ENCODE measurements at regions not wholly inside any gene's neighbourhood (a gene's known extent, or its start where the extent isn't known, plus 50 kb on each side); places are given as distances from the start of the nearest gene placed in this dataset.
"Not testable (repeated sequence)": the region's sequence is repeated elsewhere in the genome, so short reads cannot be mapped to it uniquely, and the experiment has no call there.

DNA sequence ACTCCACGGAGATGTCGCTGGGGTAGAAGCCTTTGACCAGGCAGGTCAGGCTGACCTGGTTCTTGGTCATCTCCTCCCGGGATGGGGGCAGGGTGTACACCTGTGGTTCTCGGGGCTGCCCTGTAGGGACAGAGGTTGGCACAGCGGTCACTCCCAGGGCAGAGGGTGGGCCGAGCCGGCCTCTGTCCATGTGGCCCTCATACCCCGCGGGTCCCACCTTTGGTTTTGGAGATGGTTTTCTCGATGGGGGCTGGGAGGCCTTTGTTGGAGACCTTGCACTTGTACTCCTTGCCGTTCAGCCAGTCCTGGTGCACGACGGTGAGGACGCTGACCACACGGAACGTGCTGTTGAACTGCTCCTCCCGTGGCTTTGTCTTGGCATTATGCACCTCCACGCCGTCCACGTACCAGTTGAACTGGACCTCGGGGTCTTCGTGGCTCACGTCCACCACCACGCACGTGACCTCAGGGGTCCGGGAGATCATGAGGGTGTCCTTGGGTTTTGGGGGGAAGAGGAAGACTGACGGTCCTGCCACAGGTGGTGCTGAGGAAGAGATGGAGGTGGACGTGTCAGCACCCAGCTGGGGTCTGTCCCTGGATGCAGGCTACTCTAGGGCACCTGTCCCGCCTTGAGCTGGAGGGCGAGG lies 117.1 kb downstream of the TMEM121 start:
- not testable (repeated sequence) for TF ChIP-seq POLR2A (IDR thresholded peaks at IDR 0.05)
- TF ChIP-seq, protein P1, sequence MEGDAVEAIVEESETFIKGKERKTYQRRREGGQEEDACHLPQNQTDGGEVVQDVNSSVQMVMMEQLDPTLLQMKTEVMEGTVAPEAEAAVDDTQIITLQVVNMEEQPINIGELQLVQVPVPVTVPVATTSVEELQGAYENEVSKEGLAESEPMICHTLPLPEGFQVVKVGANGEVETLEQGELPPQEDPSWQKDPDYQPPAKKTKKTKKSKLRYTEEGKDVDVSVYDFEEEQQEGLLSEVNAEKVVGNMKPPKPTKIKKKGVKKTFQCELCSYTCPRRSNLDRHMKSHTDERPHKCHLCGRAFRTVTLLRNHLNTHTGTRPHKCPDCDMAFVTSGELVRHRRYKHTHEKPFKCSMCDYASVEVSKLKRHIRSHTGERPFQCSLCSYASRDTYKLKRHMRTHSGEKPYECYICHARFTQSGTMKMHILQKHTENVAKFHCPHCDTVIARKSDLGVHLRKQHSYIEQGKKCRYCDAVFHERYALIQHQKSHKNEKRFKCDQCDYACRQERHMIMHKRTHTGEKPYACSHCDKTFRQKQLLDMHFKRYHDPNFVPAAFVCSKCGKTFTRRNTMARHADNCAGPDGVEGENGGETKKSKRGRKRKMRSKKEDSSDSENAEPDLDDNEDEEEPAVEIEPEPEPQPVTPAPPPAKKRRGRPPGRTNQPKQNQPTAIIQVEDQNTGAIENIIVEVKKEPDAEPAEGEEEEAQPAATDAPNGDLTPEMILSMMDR (IDR thresholded peaks at IDR 0.05) = not testable (repeated sequence)
